ENCODE measurements at regions not wholly inside any gene's neighbourhood (a gene's known extent, or its start where the extent isn't known, plus 50 kb on each side); places are given as distances from the start of the nearest gene placed in this dataset.

DNA sequence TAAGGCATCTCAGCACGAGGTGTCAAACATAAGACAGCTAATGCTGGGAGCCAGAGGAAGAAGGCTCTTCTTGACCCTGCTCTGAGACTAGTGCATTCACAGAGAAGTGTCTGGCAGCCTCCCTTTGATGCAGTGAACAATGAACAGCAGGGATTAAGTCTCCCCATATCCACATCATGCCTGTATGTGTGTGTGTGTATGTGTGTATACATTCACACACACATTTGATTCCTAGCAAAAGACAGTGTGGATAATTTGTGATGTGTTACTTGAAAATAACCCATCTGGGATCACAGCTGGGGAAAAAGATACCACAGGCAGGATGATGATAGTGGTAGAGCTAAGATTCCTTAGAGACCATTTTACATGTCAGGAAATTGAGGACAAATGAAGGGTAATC lies 485.9 kb upstream of the GOT2 start:
- H3K36me3 ChIP-seq (ENCODE audit: insufficient read depth, low read length), result no peaks in the 10 kb centered on the region
- H3F3A ChIP-seq (ENCODE audit: insufficient read depth, low read length, poor library complexity, severe bottlenecking), result no peaks in the 10 kb centered on the region
- H3K9ac ChIP-seq (ENCODE audit: low read length), result no peak overlapping the region
- no peak overlapping the region for H3K27ac ChIP-seq (ENCODE audit: low read length)
- H3K9me3 ChIP-seq (ENCODE audit: low read length), result no peaks in the 10 kb centered on the region
- H3K9me2 ChIP-seq (ENCODE audit: insufficient read depth, low read length), result no peaks in the 10 kb centered on the region
- TF ChIP-seq, protein P1, sequence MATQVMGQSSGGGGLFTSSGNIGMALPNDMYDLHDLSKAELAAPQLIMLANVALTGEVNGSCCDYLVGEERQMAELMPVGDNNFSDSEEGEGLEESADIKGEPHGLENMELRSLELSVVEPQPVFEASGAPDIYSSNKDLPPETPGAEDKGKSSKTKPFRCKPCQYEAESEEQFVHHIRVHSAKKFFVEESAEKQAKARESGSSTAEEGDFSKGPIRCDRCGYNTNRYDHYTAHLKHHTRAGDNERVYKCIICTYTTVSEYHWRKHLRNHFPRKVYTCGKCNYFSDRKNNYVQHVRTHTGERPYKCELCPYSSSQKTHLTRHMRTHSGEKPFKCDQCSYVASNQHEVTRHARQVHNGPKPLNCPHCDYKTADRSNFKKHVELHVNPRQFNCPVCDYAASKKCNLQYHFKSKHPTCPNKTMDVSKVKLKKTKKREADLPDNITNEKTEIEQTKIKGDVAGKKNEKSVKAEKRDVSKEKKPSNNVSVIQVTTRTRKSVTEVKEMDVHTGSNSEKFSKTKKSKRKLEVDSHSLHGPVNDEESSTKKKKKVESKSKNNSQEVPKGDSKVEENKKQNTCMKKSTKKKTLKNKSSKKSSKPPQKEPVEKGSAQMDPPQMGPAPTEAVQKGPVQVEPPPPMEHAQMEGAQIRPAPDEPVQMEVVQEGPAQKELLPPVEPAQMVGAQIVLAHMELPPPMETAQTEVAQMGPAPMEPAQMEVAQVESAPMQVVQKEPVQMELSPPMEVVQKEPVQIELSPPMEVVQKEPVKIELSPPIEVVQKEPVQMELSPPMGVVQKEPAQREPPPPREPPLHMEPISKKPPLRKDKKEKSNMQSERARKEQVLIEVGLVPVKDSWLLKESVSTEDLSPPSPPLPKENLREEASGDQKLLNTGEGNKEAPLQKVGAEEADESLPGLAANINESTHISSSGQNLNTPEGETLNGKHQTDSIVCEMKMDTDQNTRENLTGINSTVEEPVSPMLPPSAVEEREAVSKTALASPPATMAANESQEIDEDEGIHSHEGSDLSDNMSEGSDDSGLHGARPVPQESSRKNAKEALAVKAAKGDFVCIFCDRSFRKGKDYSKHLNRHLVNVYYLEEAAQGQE (IDR thresholded peaks at IDR 0.05; ENCODE audit: borderline replicate concordance), result no peak
- TF ChIP-seq, protein P2, sequence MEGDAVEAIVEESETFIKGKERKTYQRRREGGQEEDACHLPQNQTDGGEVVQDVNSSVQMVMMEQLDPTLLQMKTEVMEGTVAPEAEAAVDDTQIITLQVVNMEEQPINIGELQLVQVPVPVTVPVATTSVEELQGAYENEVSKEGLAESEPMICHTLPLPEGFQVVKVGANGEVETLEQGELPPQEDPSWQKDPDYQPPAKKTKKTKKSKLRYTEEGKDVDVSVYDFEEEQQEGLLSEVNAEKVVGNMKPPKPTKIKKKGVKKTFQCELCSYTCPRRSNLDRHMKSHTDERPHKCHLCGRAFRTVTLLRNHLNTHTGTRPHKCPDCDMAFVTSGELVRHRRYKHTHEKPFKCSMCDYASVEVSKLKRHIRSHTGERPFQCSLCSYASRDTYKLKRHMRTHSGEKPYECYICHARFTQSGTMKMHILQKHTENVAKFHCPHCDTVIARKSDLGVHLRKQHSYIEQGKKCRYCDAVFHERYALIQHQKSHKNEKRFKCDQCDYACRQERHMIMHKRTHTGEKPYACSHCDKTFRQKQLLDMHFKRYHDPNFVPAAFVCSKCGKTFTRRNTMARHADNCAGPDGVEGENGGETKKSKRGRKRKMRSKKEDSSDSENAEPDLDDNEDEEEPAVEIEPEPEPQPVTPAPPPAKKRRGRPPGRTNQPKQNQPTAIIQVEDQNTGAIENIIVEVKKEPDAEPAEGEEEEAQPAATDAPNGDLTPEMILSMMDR (IDR thresholded peaks at IDR 0.05; ENCODE audit: poor library complexity, severe bottlenecking), result no peak
- TF ChIP-seq SMC3 (conservative IDR thresholded peaks at IDR 0.05; ENCODE audit: poor library complexity) (no peak), EZH2 (IDR thresholded peaks at IDR 0.05; ENCODE audit: borderline replicate concordance, insufficient read depth, low read length, poor library complexity, severe bottlenecking) (no peak), TAF1 (IDR thresholded peaks at IDR 0.05; ENCODE audit: low read depth) (no peak), RAD21 (conservative IDR thresholded peaks at IDR 0.05) (no peak), MXI1 (conservative IDR thresholded peaks at IDR 0.05; ENCODE audit: poor library complexity, severe bottlenecking) (no peak), EP300 (conservative IDR thresholded peaks at IDR 0.05; ENCODE audit: poor library complexity, severe bottlenecking) (no peak), POLR2AphosphoS5 (IDR thresholded peaks at IDR 0.05) (no peak)
- H4K20me1 ChIP-seq (ENCODE audit: insufficient read depth), result no peaks in the 10 kb centered on the region
- H3K27me3 ChIP-seq (ENCODE audit: insufficient read depth, low read depth, low read length), result peaks cover 10% of the 10 kb centered on the region
- no peak overlapping the region for H3K4me2 ChIP-seq (ENCODE audit: low read length)
- no peaks in the 10 kb centered on the region for H3K79me2 ChIP-seq (replicated peaks; ENCODE audit: insufficient read depth, low read length)
- no peak overlapping the region for H3K4me3 ChIP-seq (ENCODE audit: low read length)
- H2AFZ ChIP-seq (ENCODE audit: low read depth, low read length), result no peak overlapping the region

DNA sequence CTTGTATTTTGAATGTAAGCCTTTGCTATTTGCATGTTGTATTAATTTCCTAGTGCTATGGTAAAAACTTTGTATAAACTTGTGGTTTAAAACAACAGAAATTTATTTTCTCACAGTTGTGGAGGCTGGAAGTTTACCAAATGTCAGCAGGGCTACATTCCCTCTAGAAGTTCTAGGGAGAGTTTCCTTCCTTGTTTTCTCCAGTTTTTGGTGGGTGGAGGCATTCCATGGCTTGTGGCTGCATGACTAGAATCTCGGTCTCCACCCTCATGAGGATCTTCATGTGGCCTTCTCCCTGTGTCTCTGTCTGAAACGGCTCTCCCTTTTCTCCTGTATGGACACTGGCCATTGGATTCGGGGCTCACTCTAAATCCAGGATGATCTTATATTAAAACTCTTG lies 482.2 kb upstream of the GOT2 start:
- H3K27ac ChIP-seq (ENCODE audit: low read length), result no peak overlapping the region
- TF ChIP-seq EP300 (conservative IDR thresholded peaks at IDR 0.05; ENCODE audit: poor library complexity, severe bottlenecking), result no peak
- TF ChIP-seq, protein P1 (IDR thresholded peaks at IDR 0.05; ENCODE audit: borderline replicate concordance), result no peak
- no peak for TF ChIP-seq MXI1 (conservative IDR thresholded peaks at IDR 0.05; ENCODE audit: poor library complexity, severe bottlenecking)
- TF ChIP-seq POLR2AphosphoS5 (IDR thresholded peaks at IDR 0.05), result no peak
- TF ChIP-seq SMC3 (conservative IDR thresholded peaks at IDR 0.05; ENCODE audit: poor library complexity), result no peak
- no peak for TF ChIP-seq TAF1 (IDR thresholded peaks at IDR 0.05; ENCODE audit: low read depth)
- TF ChIP-seq, protein P2 (IDR thresholded peaks at IDR 0.05; ENCODE audit: poor library complexity, severe bottlenecking), result no peak
- TF ChIP-seq RAD21 (conservative IDR thresholded peaks at IDR 0.05), result no peak
- TF ChIP-seq EZH2 (IDR thresholded peaks at IDR 0.05; ENCODE audit: borderline replicate concordance, insufficient read depth, low read length, poor library complexity, severe bottlenecking), result no peak
- H3K9me2 ChIP-seq (ENCODE audit: insufficient read depth, low read length), result no peaks in the 10 kb centered on the region
- no peak overlapping the region for H3K4me3 ChIP-seq (ENCODE audit: low read length)
- H3K27me3 ChIP-seq (ENCODE audit: insufficient read depth, low read depth, low read length), result peaks cover 43% of the 10 kb centered on the region
- H3K4me2 ChIP-seq (ENCODE audit: low read length), result no peak overlapping the region
- no peaks in the 10 kb centered on the region for H3K36me3 ChIP-seq (ENCODE audit: insufficient read depth, low read length)
- no peaks in the 10 kb centered on the region for H3F3A ChIP-seq (ENCODE audit: insufficient read depth, low read length, poor library complexity, severe bottlenecking)
- no peak overlapping the region for H2AFZ ChIP-seq (ENCODE audit: low read depth, low read length)
- H3K9ac ChIP-seq (ENCODE audit: low read length), result no peak overlapping the region
- H3K79me2 ChIP-seq (replicated peaks; ENCODE audit: insufficient read depth, low read length), result no peaks in the 10 kb centered on the region
- H3K9me3 ChIP-seq (ENCODE audit: low read length), result no peaks in the 10 kb centered on the region
- no peaks in the 10 kb centered on the region for H4K20me1 ChIP-seq (ENCODE audit: insufficient read depth)

All from neural cell (in vitro differentiated cells).